G401.6 (cell line): ENCODE measurements at regions not wholly inside any gene's neighbourhood (a gene's known extent, or its start where the extent isn't known, plus 50 kb on each side); places are given as distances from the start of the nearest gene placed in this dataset.
"Not testable (repeated sequence)": the region's sequence is repeated elsewhere in the genome, so short reads cannot be mapped to it uniquely, and the experiment has no call there.

Source experiments
- FAIRE-seq: peaks from 2 replicates; lab custom pipeline; 2012; peaks lifted over from hg19 to GRCh38; lab: Jason Lieb, UNC

GRCh38 chr12:131458931-131459772 lies 251.7 kb upstream of the SFSWAP start:
- FAIRE-seq = no peak

- FAIRE-seq = no peak
Measured at GRCh38 chr12:131459773-131460365, 251.0 kb upstream of the SFSWAP start.

GRCh38 chr12:131460520-131460919 lies 250.4 kb upstream of the SFSWAP start:
- FAIRE-seq = no peak

GRCh38 chr12:131461096-131461495 lies 249.8 kb upstream of the SFSWAP start:
- no peak for FAIRE-seq

GRCh38 chr12:131463174-131463573 lies 247.7 kb upstream of the SFSWAP start:
- FAIRE-seq = no peak

GRCh38 chr12:131464081-131464480 lies 246.8 kb upstream of the SFSWAP start:
- no peak for FAIRE-seq

- FAIRE-seq = no peak
Measured at GRCh38 chr12:131466306-131466705, 244.6 kb upstream of the SFSWAP start.

- no peak for FAIRE-seq
Measured at GRCh38 chr12:131466932-131467331, 244.0 kb upstream of the SFSWAP start.

GRCh38 chr12:131468206-131468605 lies 242.7 kb upstream of the SFSWAP start:
- no peak for FAIRE-seq

GRCh38 chr12:131469945-131470344 lies 240.9 kb upstream of the SFSWAP start:
- not testable (repeated sequence) for FAIRE-seq

GRCh38 chr12:131471271-131471905 lies 239.5 kb upstream of the SFSWAP start:
- no peak for FAIRE-seq

GRCh38 chr12:131471946-131472732 lies 238.8 kb upstream of the SFSWAP start:
- FAIRE-seq = no peak

- FAIRE-seq = no peak
Measured at GRCh38 chr12:131473261-131473660, 237.6 kb upstream of the SFSWAP start.

GRCh38 chr12:131473741-131474709 lies 236.9 kb upstream of the SFSWAP start:
- FAIRE-seq = no peak

GRCh38 chr12:131475012-131475411 lies 235.9 kb upstream of the SFSWAP start:
- not testable (repeated sequence) for FAIRE-seq

GRCh38 chr12:131477613-131478012 lies 233.3 kb upstream of the SFSWAP start:
- no peak for FAIRE-seq

GRCh38 chr12:131478468-131478867 lies 232.4 kb upstream of the SFSWAP start:
- FAIRE-seq = no peak

GRCh38 chr12:131482199-131482598 lies 228.7 kb upstream of the SFSWAP start:
- FAIRE-seq = no peak

GRCh38 chr12:131482686-131483085 lies 228.2 kb upstream of the SFSWAP start:
- no peak for FAIRE-seq

GRCh38 chr12:131486451-131487230 lies 224.2 kb upstream of the SFSWAP start:
- FAIRE-seq = no peak
